ENCODE measurements at regions not wholly inside any gene's neighbourhood (a gene's known extent, or its start where the extent isn't known, plus 50 kb on each side); places are given as distances from the start of the nearest gene placed in this dataset.
"Not testable (repeated sequence)": the region's sequence is repeated elsewhere in the genome, so short reads cannot be mapped to it uniquely, and the experiment has no call there.

DNA sequence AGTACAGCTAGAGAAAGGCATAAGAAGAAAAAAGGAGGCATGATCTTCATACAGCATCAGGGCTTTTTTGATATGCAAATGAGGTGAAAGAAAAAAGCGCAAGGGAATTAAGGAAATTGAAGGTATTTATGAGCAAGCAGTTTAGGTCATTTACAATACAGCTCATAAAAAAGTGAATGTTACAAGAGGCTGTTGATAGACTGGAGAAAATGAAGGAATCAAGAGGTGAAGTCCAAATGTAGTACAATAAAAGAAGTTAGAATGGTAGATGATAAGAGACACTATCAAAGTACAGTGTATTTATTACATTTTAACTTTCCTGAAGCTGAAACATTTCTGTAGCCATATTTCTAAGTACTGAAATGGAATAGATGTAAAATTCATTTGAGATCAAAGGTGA lies 1349.5 kb downstream of the ADGRL3 start:
- no peak for DNase-seq (ENCODE audit: low read depth in 2 of 2, low spot score in 1 of 2)

DNA sequence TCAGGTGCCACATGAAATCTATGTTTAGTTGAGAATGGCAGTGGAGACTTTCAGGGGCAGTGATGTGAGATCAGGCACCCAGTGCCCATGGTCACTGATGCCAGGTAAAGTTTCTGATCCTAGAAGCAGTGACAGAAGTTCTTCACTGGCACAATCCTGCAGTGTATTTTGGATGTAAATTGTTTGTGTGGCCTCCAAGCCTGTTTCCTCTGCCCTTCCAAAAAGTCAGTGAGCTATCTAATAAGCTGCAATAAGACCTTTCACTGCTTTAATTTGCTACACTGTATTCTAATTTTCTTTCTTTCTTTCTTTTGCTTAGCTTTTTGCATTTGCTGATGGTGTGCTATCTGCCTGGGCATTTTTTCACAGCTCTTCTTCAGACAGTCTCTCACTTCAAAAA lies 1348.6 kb downstream of the ADGRL3 start:
- DNase-seq (ENCODE audit: low read depth in 2 of 2, low spot score in 1 of 2): no peak

GRCh38 chr4:62548108-62548524 lies 1348.0 kb downstream of the ADGRL3 start:
- DNase-seq (ENCODE audit: low read depth in 2 of 2, low spot score in 1 of 2): no peak

- DNase-seq (ENCODE audit: low read depth in 2 of 2, low spot score in 1 of 2): no peak
Observed at GRCh38 chr4:62544428-62544827, 1344.3 kb downstream of the ADGRL3 start.

DNA sequence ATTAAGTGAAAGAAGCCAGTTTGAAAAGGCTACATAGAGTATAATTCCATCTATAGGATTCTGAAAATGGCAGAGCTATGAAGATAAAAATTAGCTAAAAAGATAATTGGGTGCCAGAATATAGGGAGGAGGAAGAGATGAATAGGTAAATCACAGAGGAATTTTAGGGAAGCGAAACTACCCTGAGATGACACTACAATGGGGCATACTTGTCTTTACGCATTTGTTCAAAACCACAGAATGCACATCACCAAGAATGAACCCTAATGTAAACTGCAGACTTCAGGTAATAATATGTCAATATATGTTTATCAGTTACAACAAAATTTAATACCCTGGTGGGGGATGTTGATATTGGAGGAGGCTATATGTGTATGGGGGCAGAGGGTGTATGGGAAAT lies 1342.9 kb downstream of the ADGRL3 start:
- no peak for DNase-seq (ENCODE audit: low read depth in 2 of 2, low spot score in 1 of 2)

DNA sequence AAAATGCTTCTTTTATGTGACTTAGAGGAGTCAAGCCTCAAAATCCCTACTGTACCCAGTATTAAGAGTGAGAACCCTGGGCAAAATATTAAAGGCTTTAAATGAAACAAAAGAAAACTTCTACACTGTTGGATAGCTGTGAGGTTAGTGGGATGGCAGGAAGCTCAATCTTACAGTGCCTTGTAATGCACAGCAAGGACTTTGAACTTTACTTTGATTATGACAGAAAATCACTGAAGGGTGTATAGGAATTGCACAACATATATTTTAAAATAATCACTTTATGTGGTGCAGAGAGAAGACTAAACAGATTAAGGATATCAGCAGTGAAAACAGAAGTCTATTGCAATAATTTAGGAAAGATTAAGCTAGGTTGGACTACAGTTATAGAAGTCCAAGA lies 1333.4 kb downstream of the ADGRL3 start:
- no peak for DNase-seq (ENCODE audit: low read depth in 2 of 2, low spot score in 1 of 2)

GRCh38 chr4:62531731-62532130 lies 1331.6 kb downstream of the ADGRL3 start:
- DNase-seq (ENCODE audit: low read depth in 2 of 2, low spot score in 1 of 2): no peak

DNA sequence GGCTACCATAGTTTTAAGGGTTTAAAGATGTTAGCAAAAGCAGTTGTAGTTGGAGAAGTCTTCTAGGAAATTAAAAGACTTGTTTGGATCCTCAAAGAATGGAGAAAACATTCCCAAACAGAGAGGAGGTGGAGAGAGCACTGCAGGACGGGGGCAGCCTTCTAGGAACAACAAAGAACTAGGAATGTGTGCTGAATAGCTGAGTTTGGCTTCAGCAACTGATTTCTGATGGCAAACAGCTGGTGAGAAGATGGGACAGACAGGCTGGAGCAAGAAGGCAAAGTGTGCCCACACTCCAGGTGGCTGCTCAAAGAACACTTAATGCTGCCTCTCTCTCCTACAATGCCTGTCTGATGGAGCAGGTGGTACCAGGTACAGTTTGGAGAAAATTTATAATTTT lies 1331.1 kb downstream of the ADGRL3 start:
- DNase-seq (ENCODE audit: low read depth in 2 of 2, low spot score in 1 of 2): no peak

DNA sequence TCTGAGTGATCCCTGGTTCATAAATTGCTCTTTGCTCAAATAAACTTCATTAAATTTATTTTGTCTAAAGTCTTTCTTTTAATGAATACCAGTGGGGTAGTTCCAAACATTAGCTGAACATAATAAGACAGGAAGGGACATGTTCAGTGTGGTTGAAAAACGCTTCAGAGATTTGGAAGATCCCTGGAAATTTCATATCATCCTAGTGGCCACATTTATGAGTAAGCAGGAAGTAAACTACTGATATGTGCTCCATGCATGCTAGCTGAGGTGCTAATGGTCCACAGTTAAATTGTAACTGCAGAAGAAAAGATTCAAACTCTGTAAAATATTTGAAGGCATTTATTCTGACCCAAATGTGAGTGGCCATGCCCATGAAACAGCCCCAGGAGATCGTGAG lies 1328.7 kb downstream of the ADGRL3 start:
- DNase-seq (ENCODE audit: low read depth in 2 of 2, low spot score in 1 of 2): no peak

DNA sequence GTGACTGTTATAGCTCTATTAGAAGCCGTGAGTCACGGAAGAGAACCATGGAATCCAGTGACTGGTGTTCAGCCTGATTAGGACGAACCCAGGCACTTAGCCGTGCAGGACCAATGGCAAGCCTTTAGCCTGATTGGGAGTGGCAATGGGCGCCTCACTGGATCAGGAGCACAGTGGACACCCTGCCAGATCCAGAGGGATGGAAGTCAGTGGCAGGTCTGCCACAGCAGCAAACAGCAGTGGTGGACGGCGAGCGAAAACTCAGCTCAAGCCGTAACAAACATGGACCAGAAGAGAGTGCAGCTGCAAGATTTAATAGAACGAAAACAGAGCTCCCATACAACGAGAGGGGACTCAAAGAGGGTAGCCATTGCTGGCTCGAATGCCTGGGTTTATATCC lies 1326.5 kb downstream of the ADGRL3 start:
- DNase-seq (ENCODE audit: low read depth in 2 of 2, low spot score in 1 of 2): no peak

DNA sequence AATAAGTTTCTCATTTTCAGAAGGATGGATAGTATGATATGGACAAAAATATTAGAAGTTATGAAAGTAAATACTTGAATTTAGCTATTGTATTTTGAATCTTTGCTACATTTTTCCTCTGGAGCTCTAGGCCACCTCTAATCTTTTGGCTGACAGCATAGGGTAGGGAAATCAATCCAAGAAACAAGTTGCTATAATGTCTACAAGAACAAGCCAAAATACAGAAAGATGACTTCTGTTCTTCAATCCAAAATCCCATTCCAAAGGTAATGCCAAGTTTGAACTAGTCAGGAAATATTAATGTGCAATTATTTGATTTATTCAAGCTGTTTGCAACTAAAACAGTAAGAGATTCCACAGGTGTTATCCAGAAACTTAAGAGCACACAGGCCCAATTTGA lies 1323.1 kb downstream of the ADGRL3 start:
- DNase-seq (ENCODE audit: low read depth in 2 of 2, low spot score in 1 of 2): no peak

- no peak for DNase-seq (ENCODE audit: low read depth in 2 of 2, low spot score in 1 of 2)
Observed at GRCh38 chr4:62522273-62522672, 1322.1 kb downstream of the ADGRL3 start.

DNA sequence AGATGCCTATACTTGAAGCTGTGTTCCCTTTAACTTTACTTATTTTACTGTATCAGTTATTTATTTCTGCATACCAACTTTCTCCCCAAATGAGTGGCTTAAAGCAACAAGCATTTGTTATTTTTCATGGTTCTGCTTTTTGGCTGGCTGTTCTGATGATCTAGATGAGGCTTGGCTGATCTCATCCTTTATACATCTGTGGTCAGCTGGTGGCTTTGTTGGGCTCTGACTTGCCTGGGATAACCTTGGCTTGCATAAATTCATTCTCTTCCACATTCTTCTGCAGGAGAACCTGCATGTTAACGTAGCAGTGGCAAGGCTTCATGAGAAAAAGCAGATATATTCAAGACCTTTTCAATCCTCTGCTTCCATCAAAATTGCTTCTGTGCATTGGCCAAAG lies 1317.6 kb downstream of the ADGRL3 start:
- no peak for DNase-seq (ENCODE audit: low read depth in 2 of 2, low spot score in 1 of 2)

GRCh38 chr4:62513306-62513705 lies 1313.2 kb downstream of the ADGRL3 start:
- DNase-seq (ENCODE audit: low read depth in 2 of 2, low spot score in 1 of 2): no peak

GRCh38 chr4:62512271-62512670 lies 1312.1 kb downstream of the ADGRL3 start:
- no peak for DNase-seq (ENCODE audit: low read depth in 2 of 2, low spot score in 1 of 2)

- no peak for DNase-seq (ENCODE audit: low read depth in 2 of 2, low spot score in 1 of 2)
Observed at GRCh38 chr4:62510228-62510627, 1310.1 kb downstream of the ADGRL3 start.

GRCh38 chr4:62500296-62500695 lies 1300.2 kb downstream of the ADGRL3 start:
- no peak for DNase-seq (ENCODE audit: low read depth in 2 of 2, low spot score in 1 of 2)

DNA sequence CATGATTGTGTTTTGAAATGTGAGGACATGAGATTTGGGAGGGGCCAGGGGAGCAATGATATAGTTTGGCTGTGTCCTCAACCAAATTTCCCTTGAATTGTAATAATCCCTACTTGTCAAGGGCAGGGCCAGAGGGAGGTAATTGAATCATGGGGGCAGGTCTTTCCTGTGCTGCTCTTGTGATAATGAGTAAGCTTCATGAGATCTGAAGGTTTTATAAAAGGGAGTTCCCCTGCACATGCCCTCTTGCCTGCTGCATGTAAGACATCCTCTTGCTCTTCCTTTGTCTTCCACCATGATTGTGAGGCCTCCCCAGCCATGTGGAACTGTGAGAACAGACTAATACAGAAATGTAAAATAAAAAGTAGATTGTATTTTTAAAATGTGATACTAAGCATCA lies 1294.9 kb downstream of the ADGRL3 start:
- DNase-seq (ENCODE audit: low read depth in 2 of 2, low spot score in 1 of 2): no peak

DNA sequence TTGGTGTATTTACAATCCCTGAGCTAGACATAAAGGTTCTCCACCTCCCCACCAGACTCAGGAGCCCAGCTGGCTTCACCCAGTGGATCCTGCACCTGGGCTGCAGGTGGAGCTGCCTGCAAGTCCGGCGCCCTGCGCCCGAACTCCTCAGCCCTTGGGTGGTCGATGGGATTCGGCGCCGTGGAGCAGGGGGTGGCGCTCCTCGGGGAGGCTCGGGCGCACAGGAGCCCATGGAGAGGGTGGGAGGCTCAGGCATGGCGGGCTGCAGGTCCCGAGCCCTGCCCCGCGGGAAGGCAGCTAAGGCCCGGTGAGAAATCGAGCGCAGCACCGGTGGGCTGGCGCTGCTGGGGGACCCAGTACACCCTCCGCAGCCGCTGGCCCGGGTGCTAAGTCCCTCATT lies 1291.6 kb downstream of the ADGRL3 start:
- DNase-seq (ENCODE audit: low read depth in 2 of 2, low spot score in 1 of 2): not testable (repeated sequence)

- DNase-seq (ENCODE audit: low read depth in 2 of 2, low spot score in 1 of 2): no peak
Observed at GRCh38 chr4:62490635-62491034, 1290.5 kb downstream of the ADGRL3 start.

DNA sequence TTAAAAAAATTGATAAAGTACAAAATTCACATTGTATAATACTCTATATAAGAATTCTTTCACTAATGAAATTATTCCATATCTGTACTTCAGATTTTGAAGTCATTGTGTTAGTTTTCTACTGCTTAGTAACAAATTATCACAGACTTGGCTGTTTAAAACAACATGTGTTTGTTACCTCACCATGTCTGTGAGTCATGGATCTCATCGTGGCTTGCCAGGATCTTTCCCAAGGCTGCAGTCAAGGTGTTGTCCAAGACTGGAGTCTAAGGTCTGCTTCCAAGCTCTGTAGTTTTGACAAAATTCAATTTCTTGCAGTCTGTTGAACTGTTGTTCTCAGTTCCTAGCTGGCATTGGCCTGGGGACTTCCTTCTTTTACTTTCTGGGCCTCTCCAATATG lies 1286.9 kb downstream of the ADGRL3 start:
- no peak for DNase-seq (ENCODE audit: low read depth in 2 of 2, low spot score in 1 of 2)

DNA sequence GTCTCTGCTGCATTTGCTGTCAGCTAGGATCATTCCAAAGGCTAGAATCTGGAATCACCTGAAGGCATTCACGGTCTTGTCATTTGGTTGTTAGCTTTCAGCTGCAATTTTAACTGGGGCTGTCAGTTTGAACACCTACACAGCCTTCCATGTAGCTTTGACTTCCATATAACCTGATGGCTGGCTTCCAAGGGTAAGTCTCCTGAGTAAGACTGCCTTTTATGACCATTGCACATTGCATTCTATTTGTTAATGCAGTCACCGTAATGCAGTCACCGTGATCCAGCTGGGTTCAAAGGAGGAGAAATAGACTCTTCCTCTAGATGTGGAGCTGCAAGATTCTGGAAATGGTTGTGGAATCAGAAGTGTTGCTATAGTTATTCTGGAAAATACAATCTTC lies 1284.2 kb downstream of the ADGRL3 start:
- no peak for DNase-seq (ENCODE audit: low read depth in 2 of 2, low spot score in 1 of 2)

GRCh38 chr4:62482355-62482754 lies 1282.2 kb downstream of the ADGRL3 start:
- no peak for DNase-seq (ENCODE audit: low read depth in 2 of 2, low spot score in 1 of 2)

DNA sequence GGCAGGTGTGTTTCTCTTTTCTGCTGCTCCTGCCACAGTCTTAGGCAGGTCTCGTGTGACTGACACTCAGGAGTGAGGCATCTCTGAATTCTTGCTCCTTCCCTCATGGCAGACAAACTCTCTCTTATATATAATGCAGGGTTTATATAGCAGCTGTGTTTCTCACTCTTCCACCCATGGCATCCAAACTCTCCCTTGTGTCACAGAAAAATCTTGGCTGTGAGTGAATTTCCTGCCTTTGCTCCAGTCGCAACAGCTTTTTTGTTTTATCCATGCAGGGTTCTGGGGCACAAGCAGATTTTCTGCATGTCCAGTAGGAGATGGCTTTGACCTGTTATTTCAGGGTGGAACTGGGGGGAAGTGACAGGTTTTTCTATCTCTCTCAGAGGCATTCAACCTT lies 1275.5 kb downstream of the ADGRL3 start:
- no peak for DNase-seq (ENCODE audit: low read depth in 2 of 2, low spot score in 1 of 2)

Measured in stimulated activated CD8-positive, alpha-beta memory T cell treated with anti-CD3 and anti-CD28 coated beads, Interleukin-4, amount 100 ng/mL, for 1 hour (primary cell).